SK-N-SH (cell line): ENCODE measurements at regions not wholly inside any gene's neighbourhood (a gene's known extent, or its start where the extent isn't known, plus 50 kb on each side); places are given as distances from the start of the nearest gene placed in this dataset.

ENCODE experiments used
- CTCF ChIA-PET: fragments of 300-600, 350-600 bp; formaldehyde crosslinking; extraction: SDS; loops from one replicate; lab custom pipeline; 2021; lab: Yijun Ruan, JAX
- POLR2A ChIA-PET: fragments of 350-600 bp; sonication (Branson Sonifier 250); formaldehyde crosslinking; extraction: SDS; loops from one replicate; lab custom pipeline; 2020; ENCODE audit warnings: antibody characterized with exemption, inconsistent platforms; lab: Yijun Ruan, JAX
- DNase-seq: peaks from one replicate; pipeline ENCODE4 v3.0.0; 2012
- H2AFZ ChIP-seq: fragments of 200-600 bp; sonication (generic); 2 replicates; pipeline ENCODE4 v1.8.1; 2016; ENCODE audit warnings: antibody characterized with exemption, mild to moderate bottlenecking, low read depth
- H3F3A ChIP-seq: fragments of 200-600 bp; sonication (generic); replicated peaks from 2 replicates; pipeline ENCODE3; 2016; ENCODE audit warnings: antibody characterized with exemption, mild to moderate bottlenecking; ENCODE audit not compliant: insufficient read depth
- H3K27ac ChIP-seq, 2 experiments: fragments of 200-500 bp in 1 of 2; fragments of 200-600 bp in 1 of 2; sonication (Bioruptor generic) in 1 of 2; sonication (generic), shearing (Covaris generic) in 1 of 2; 2 replicates each; pipeline versions ENCODE4 v1.5.1 to v1.6.1; 2014 to 2016; ENCODE audit warnings: low read depth in 2 of 2, inconsistent platforms in 1 of 2, low read length in 1 of 2, mild to moderate bottlenecking in 1 of 2, mixed read lengths in 1 of 2
- H3K27me3 ChIP-seq: fragments of 200-600 bp; sonication (generic), shearing (Covaris generic); 2 replicates; pipeline ENCODE4 v1.6.1; 2016; ENCODE audit warnings: mixed run types; ENCODE audit not compliant: insufficient read depth
- H3K36me3 ChIP-seq, 2 experiments: fragments of 200-500 bp in 1 of 2; fragments of 200-600 bp in 1 of 2; sonication (Bioruptor generic) in 1 of 2; sonication (generic) in 1 of 2; replicated peaks in 1 of 2; 2 replicates each; pipeline versions ENCODE3 to v1.5.1; 2014 to 2016; ENCODE audit warnings: low read length in 1 of 2, mild to moderate bottlenecking in 1 of 2; ENCODE audit not compliant: insufficient read depth in 2 of 2, control insufficient read depth in 1 of 2
- H3K4me1 ChIP-seq, 2 experiments: fragments of 200-500 bp in 1 of 2; fragments of 200-600 bp in 1 of 2; sonication (Bioruptor generic) in 1 of 2; sonication (generic), shearing (Covaris generic) in 1 of 2; 2 replicates each; pipeline versions ENCODE4 v1.5.1 to v1.6.1; 2014 to 2016; ENCODE audit warnings: low read depth in 1 of 2, low read length in 1 of 2, mixed run types in 1 of 2; ENCODE audit not compliant: insufficient read depth in 2 of 2, control insufficient read depth in 1 of 2
- H3K4me2 ChIP-seq: fragments of 200-600 bp; sonication (generic), shearing (Covaris generic); 2 replicates; pipeline ENCODE4 v1.6.1; 2017; ENCODE audit warnings: mixed run types
- H3K4me3 ChIP-seq, 2 experiments: fragments of 200-500 bp in 1 of 2; fragments of 200-600 bp in 1 of 2; sonication (Bioruptor generic) in 1 of 2; sonication (generic), shearing (Covaris generic) in 1 of 2; 2 replicates each; pipeline versions ENCODE4 v1.5.1 to v1.8.1; 2014 to 2016; ENCODE audit warnings: low read depth in 2 of 2, inconsistent platforms in 1 of 2, low read length in 1 of 2, mild to moderate bottlenecking in 1 of 2, mixed read lengths in 1 of 2, moderate library complexity in 1 of 2
- H3K79me2 ChIP-seq: fragments of 200-600 bp; sonication (generic); 2 replicates; pipeline ENCODE4 v1.8.1; 2017; ENCODE audit warnings: mild to moderate bottlenecking; ENCODE audit not compliant: insufficient read depth
- H3K9ac ChIP-seq: fragments of 200-600 bp; sonication (generic); 2 replicates; pipeline ENCODE4 v1.6.1; 2017; ENCODE audit warnings: mixed run types
- H3K9me2 ChIP-seq: fragments of 200-600 bp; sonication (generic); 2 replicates; pipeline ENCODE4 v1.6.1; 2017; ENCODE audit warnings: mixed run types
- H3K9me3 ChIP-seq: fragments of 200-600 bp; sonication (generic); 2 replicates; pipeline ENCODE4 v1.6.1; 2017; ENCODE audit warnings: mixed run types, mild to moderate bottlenecking, moderate library complexity
- H4K20me1 ChIP-seq: fragments of 200-600 bp; sonication (generic); 2 replicates; pipeline ENCODE4 v1.6.1; 2017; ENCODE audit warnings: mild to moderate bottlenecking, mixed run types; ENCODE audit not compliant: insufficient read depth
- CHD2 ChIP-seq: fragments of 150-350 bp; IDR thresholded peaks from 2 replicates; pipeline ENCODE4 v1.6.1; 2018; ENCODE audit warnings: low read length; ENCODE audit not compliant: partially characterized antibody
- EP300 ChIP-seq, 2 experiments: IDR thresholded peaks; 2 replicates each; pipeline versions ENCODE4 v1.4.0 to v1.6.1; 2012; ENCODE audit warnings: borderline replicate concordance in 1 of 2, low read depth in 1 of 2, low read length in 1 of 2
- FOXM1 ChIP-seq: IDR thresholded peaks from 2 replicates; pipeline ENCODE4 v1.4.0; 2012; ENCODE audit warnings: low read depth, mild to moderate bottlenecking
- GABPA ChIP-seq: IDR thresholded peaks from 2 replicates; pipeline ENCODE4 v1.4.0; 2012; ENCODE audit warnings: low read depth, mild to moderate bottlenecking
- JUND ChIP-seq: IDR thresholded peaks from 2 replicates; pipeline ENCODE4 v1.4.0; 2012
- MXI1 ChIP-seq: IDR thresholded peaks from 2 replicates; pipeline ENCODE4 v1.6.1; 2012; ENCODE audit warnings: mild to moderate bottlenecking, low read depth, low read length, improper control_type of control experiment
- NFIC ChIP-seq: IDR thresholded peaks from 2 replicates; pipeline ENCODE4 v1.4.0; 2012; ENCODE audit warnings: borderline replicate concordance
- RCOR1 ChIP-seq: fragments of 150-350 bp; IDR thresholded peaks from 2 replicates; pipeline ENCODE4 v1.6.1; 2017; ENCODE audit warnings: antibody characterized with exemption, low read length
- RFX5 ChIP-seq: IDR thresholded peaks from 2 replicates; pipeline ENCODE4 v1.6.1; 2012; ENCODE audit warnings: mild to moderate bottlenecking, improper control_type of control experiment, low read length
- SIN3A ChIP-seq: IDR thresholded peaks from 2 replicates; pipeline ENCODE4 v1.6.1; 2012; ENCODE audit warnings: low read depth, mild to moderate bottlenecking, low read length, moderate library complexity, borderline replicate concordance
- TAF1 ChIP-seq: IDR thresholded peaks from 2 replicates; pipeline ENCODE4 v1.6.1; 2012; ENCODE audit warnings: low read depth, mild to moderate bottlenecking, low read length, moderate library complexity, borderline replicate concordance
- YY1 ChIP-seq: IDR thresholded peaks from 2 replicates; pipeline ENCODE4 v1.4.0; 2012; ENCODE audit warnings: low read depth, mild to moderate bottlenecking
- WGBS: methylation state at CpG from one replicate; pipeline ENCODE4 v1.1.6; 2017; ENCODE audit warnings: low lambda C conversion rate; 5-methylcytosine and 5-hydroxymethylcytosine counted together
- TF ChIP-seq, protein P1 (sequence below): IDR thresholded peaks from 2 replicates; pipeline ENCODE4 v1.4.0; 2012; ENCODE audit warnings: low read depth
- TF ChIP-seq, protein P2 (sequence below): fragments of 150-350 bp; IDR thresholded peaks from 2 replicates; pipeline ENCODE4 v1.6.1; 2017; ENCODE audit warnings: antibody characterized with exemption, low read length, low read depth, borderline replicate concordance
- TF ChIP-seq, protein P3 (sequence below): IDR thresholded peaks from 2 replicates; pipeline ENCODE4 v1.4.0; 2012; ENCODE audit warnings: low read depth, borderline replicate concordance
- TF ChIP-seq, protein P4 (sequence below): IDR thresholded peaks from 2 replicates; pipeline ENCODE4 v1.6.1; 2012; ENCODE audit warnings: mild to moderate bottlenecking, low read depth, low read length, moderate library complexity

DNA sequence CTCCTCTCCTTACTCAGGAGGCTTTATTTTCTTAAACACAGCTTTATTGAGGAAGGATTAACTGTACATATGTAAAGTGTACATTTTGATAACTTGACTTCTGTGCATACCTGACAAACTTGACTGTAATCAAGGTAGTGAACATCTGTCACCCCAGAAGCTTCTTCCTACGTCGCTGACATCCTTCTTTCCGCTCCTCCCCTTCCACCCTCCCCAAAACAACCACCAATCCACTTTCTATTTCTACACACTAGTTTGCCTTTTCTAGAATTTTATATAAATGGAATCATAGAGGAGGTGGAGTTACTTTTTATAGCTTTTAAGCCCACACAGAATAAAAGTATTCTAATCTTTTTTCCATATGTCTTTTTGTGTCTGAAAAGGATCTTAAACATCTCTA lies 225.2 kb upstream of the RBFOX1 start:
- Histone ChIP-seq H3K36me3 (no peaks in the 10 kb centered on the region), H3F3A (no peaks in the 10 kb centered on the region), H3K9me3 (no peaks in the 10 kb centered on the region), H3K4me3 (no peak overlapping the region), H3K27me3 (no peaks in the 10 kb centered on the region), H3K79me2 (no peaks in the 10 kb centered on the region), H3K4me1 (no peaks in the 10 kb centered on the region), H3K4me2 (no peak overlapping the region), H2AFZ (no peak overlapping the region), H3K27ac (no peak overlapping the region), H3K9ac (no peak overlapping the region), H3K9me2 (no peaks in the 10 kb centered on the region), H4K20me1 (no peaks in the 10 kb centered on the region)
- ChIA-PET CTCF (no interaction called here), POLR2A (no interaction called here)
- no peak for TF ChIP-seq SIN3A
- WGBS = 4% methylated on average over 3 of the region's 3 CpGs
- DNase-seq = no peak

DNA sequence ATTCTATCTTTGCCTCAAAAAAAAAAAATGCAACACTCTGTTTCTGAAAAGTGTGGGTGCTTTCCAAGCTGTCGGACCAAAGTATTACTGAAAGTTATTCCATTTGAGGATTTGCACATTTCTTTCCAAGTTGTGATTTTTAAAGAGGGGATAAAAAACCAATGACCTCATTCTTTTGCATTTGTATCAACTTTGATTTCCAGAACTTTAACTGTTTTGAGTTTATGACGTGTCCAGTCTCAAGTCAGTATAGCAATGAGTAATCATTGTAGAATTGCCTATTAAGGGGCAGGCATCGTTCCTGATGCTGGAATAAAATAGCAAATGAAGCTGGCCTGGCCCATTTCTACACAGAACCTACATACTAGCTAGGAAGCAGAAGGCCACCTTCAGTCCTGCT lies 229.6 kb upstream of the RBFOX1 start:
- Histone ChIP-seq H3K36me3 (no peaks in the 10 kb centered on the region), H3K4me1 (no peaks in the 10 kb centered on the region), H3F3A (no peaks in the 10 kb centered on the region), H3K79me2 (no peaks in the 10 kb centered on the region), H3K9me2 (no peaks in the 10 kb centered on the region), H3K9ac (no peak overlapping the region), H4K20me1 (no peaks in the 10 kb centered on the region), H3K27me3 (no peaks in the 10 kb centered on the region), H3K27ac (no peak overlapping the region), H3K4me2 (no peak overlapping the region), H3K9me3 (no peaks in the 10 kb centered on the region), H3K4me3 (no peak overlapping the region), H2AFZ (no peak overlapping the region)
- ChIA-PET POLR2A (no interaction called here), CTCF (interaction anchor here (0.7 kb wide), 1 partner anchor 481 kb away, joined by 3 read pairs; no protein-coding TSS in a partner anchor)
- DNase-seq = no peak
- no peak for TF ChIP-seq RCOR1
- TF ChIP-seq CHD2 = no peak
- TF ChIP-seq YY1 = no peak
- no peak for TF ChIP-seq GABPA
- TF ChIP-seq, protein P1, sequence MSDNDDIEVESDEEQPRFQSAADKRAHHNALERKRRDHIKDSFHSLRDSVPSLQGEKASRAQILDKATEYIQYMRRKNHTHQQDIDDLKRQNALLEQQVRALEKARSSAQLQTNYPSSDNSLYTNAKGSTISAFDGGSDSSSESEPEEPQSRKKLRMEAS = no peak
- TF ChIP-seq, protein P2, sequence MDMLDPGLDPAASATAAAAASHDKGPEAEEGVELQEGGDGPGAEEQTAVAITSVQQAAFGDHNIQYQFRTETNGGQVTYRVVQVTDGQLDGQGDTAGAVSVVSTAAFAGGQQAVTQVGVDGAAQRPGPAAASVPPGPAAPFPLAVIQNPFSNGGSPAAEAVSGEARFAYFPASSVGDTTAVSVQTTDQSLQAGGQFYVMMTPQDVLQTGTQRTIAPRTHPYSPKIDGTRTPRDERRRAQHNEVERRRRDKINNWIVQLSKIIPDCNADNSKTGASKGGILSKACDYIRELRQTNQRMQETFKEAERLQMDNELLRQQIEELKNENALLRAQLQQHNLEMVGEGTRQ = no peak
- TF ChIP-seq, protein P3, sequence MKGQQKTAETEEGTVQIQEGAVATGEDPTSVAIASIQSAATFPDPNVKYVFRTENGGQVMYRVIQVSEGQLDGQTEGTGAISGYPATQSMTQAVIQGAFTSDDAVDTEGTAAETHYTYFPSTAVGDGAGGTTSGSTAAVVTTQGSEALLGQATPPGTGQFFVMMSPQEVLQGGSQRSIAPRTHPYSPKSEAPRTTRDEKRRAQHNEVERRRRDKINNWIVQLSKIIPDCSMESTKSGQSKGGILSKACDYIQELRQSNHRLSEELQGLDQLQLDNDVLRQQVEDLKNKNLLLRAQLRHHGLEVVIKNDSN = no peak
- TF ChIP-seq RFX5 = no peak
- no peak for TF ChIP-seq JUND
- 24% methylated on average over 3 of the region's 3 CpGs for WGBS

DNA sequence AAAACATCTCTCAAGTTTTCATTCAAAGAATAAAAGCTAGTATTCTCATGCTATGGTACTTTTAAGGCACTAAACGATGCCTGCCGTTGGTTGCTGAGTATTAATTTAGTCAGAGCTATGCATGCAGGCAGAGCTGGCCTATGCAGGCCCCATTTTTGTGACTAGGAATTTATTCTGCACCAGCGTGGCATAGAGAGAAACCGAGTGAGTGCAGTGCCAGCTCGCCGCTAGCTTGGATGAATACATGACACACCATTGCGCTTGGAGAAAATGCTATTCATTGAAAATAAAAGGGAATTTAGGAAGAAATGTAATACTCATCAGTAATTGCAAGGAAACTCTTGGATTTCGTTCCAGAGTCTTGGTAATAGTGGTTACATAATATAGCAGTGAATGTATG lies 231.6 kb upstream of the RBFOX1 start:
- Histone ChIP-seq H3K27ac (no peak overlapping the region), H3K9me2 (no peaks in the 10 kb centered on the region), H3K4me2 (no peak overlapping the region), H3F3A (no peaks in the 10 kb centered on the region), H3K36me3 (no peaks in the 10 kb centered on the region), H3K79me2 (no peaks in the 10 kb centered on the region), H3K9ac (no peak overlapping the region), H3K27me3 (no peaks in the 10 kb centered on the region), H2AFZ (no peak overlapping the region), H4K20me1 (no peaks in the 10 kb centered on the region), H3K9me3 (no peaks in the 10 kb centered on the region), H3K4me1 (no peaks in the 10 kb centered on the region), H3K4me3 (no peak overlapping the region)
- WGBS = 29% methylated on average over 8 of the region's 8 CpGs
- ChIA-PET POLR2A (no interaction called here), CTCF (no interaction called here)
- no peak for DNase-seq
- TF ChIP-seq, protein P1 = no peak
- TF ChIP-seq, protein P3 = no peak
- TF ChIP-seq CHD2 (no peak), EP300 (IDR thresholded peaks at IDR 0.05; ENCODE audit: borderline replicate concordance in 1 of 2, low read depth in 1 of 2, low read length in 1 of 2) (no peak), NFIC (no peak), FOXM1 (no peak), MXI1 (no peak), TAF1 (no peak)
- TF ChIP-seq, protein P4, sequence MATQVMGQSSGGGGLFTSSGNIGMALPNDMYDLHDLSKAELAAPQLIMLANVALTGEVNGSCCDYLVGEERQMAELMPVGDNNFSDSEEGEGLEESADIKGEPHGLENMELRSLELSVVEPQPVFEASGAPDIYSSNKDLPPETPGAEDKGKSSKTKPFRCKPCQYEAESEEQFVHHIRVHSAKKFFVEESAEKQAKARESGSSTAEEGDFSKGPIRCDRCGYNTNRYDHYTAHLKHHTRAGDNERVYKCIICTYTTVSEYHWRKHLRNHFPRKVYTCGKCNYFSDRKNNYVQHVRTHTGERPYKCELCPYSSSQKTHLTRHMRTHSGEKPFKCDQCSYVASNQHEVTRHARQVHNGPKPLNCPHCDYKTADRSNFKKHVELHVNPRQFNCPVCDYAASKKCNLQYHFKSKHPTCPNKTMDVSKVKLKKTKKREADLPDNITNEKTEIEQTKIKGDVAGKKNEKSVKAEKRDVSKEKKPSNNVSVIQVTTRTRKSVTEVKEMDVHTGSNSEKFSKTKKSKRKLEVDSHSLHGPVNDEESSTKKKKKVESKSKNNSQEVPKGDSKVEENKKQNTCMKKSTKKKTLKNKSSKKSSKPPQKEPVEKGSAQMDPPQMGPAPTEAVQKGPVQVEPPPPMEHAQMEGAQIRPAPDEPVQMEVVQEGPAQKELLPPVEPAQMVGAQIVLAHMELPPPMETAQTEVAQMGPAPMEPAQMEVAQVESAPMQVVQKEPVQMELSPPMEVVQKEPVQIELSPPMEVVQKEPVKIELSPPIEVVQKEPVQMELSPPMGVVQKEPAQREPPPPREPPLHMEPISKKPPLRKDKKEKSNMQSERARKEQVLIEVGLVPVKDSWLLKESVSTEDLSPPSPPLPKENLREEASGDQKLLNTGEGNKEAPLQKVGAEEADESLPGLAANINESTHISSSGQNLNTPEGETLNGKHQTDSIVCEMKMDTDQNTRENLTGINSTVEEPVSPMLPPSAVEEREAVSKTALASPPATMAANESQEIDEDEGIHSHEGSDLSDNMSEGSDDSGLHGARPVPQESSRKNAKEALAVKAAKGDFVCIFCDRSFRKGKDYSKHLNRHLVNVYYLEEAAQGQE = no peak
